ENCODE measurements at regions not wholly inside any gene's neighbourhood (a gene's known extent, or its start where the extent isn't known, plus 50 kb on each side); places are given as distances from the start of the nearest gene placed in this dataset.

DNA sequence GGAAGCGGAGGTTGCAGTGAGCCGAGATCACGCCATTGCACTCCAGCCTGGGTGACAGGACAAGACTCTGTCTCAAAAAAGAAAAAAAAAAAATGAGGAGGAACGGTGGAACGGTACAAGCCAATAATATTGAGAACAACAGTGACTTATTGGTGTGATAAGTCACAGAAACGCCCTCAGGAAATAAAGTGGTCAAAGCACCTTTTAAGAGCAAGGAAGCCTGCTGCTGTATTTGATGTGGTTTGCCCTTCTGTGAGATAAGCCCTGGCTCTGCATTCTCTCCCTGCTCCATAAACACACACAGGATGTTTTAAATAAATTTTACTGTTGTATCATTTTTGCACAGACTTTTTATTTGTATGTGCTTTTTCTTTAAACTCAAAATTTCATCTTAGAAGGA lies 269.9 kb upstream of the MSX2 start:
- no peak for FAIRE-seq
- Histone ChIP-seq H4K5ac (ENCODE audit: insufficient read length, low read depth, low read length) (no peak overlapping the region), H3K27me3 (replicated peaks in 1 of 4; ENCODE audit: control insufficient read depth in 3 of 4, extremely low read depth in 1 of 4, insufficient read depth in 3 of 4, low read length in 3 of 4) (no peaks in the 10 kb centered on the region), H2BK20ac (ENCODE audit: low read length) (no peak overlapping the region), H3K9me3 (ENCODE audit: insufficient read depth in 2 of 2, low read depth in 1 of 2, low read length in 1 of 2) (no peaks in the 10 kb centered on the region), H3K79me2 (ENCODE audit: control insufficient read depth in 1 of 2, insufficient read depth in 2 of 2, low read length in 2 of 2) (no peaks in the 10 kb centered on the region), H2BK120ac (replicated peaks; ENCODE audit: low read depth, low read length) (no peak overlapping the region), H3K23ac (ENCODE audit: insufficient read length) (no peak overlapping the region), H3K4me1 (replicated peaks in 1 of 4; ENCODE audit: control insufficient read depth in 3 of 4, insufficient read depth in 4 of 4, low read length in 3 of 4) (no peaks in the 10 kb centered on the region), H2BK5ac (ENCODE audit: low read depth, low read length) (no peak overlapping the region), H3K4me3 (ENCODE audit: extremely low read depth in 1 of 4, insufficient read depth in 2 of 4, low read depth in 3 of 4, low read length in 4 of 4) (no peak overlapping the region), H3K23me2 (ENCODE audit: low read depth, low read length) (no peaks in the 10 kb centered on the region), H4K91ac (replicated peaks; ENCODE audit: insufficient read length, low read length) (no peak overlapping the region), H3K4ac (replicated peaks; ENCODE audit: insufficient read length, low read depth, low read length) (no peak overlapping the region), H4K20me1 (replicated peaks in 1 of 2; ENCODE audit: control insufficient read depth in 1 of 2, insufficient read depth in 2 of 2, low read length in 2 of 2) (no peaks in the 10 kb centered on the region), H3K56ac (replicated peaks; ENCODE audit: insufficient read length, low read depth, low read length) (no peak overlapping the region), H2AFZ (ENCODE audit: low read length) (no peak overlapping the region), H2BK15ac (ENCODE audit: low read length) (no peak overlapping the region), H3K18ac (ENCODE audit: extremely low read depth, low read length) (no peak overlapping the region), H3K36me3 (ENCODE audit: control insufficient read depth in 2 of 4, insufficient read depth in 4 of 4, low read length in 3 of 4) (no peaks in the 10 kb centered on the region; a peak in 1 of 8 replicates), H2BK12ac (ENCODE audit: low read depth, low read length) (no peak overlapping the region), H2AK5ac (ENCODE audit: low read depth, low read length) (no peak overlapping the region), H3K14ac (ENCODE audit: insufficient read length) (no peak overlapping the region), H3K9ac (replicated peaks in 1 of 4; ENCODE audit: extremely low read depth in 1 of 4, low read depth in 3 of 4, low read length in 3 of 4) (no peak overlapping the region), H3K4me2 (ENCODE audit: insufficient read depth in 1 of 2, low read depth in 2 of 2, low read length in 2 of 2) (no peak overlapping the region), H3K27ac (ENCODE audit: low read depth, low read length) (no peak overlapping the region), H4K8ac (ENCODE audit: extremely low read depth, insufficient read depth, low read length) (no peak overlapping the region), H3K79me1 (ENCODE audit: low read depth, low read length) (no peaks in the 10 kb centered on the region)
- POLR2A ChIA-PET (ENCODE audit: partially characterized antibody), result no interaction called here
- TF ChIP-seq RBBP5 (IDR thresholded peaks at IDR 0.05; ENCODE audit: borderline replicate concordance, low read depth, low read length) (no peak), SIN3A (conservative IDR thresholded peaks at IDR 0.05 in 1 of 2, IDR thresholded peaks at IDR 0.05 in 1 of 2; ENCODE audit: low read depth in 1 of 2, low read length in 2 of 2) (no peak), CTBP2 (IDR thresholded peaks at IDR 0.05; ENCODE audit: borderline replicate concordance, insufficient read depth, insufficient read length, low read length) (no peak)
- WGBS, 2 experiments (ENCODE audit: extremely low coverage in 1 of 2, insufficient coverage in 1 of 2, insufficient read length in 1 of 2, insufficient replicate concordance in 2 of 2, low coverage in 1 of 2, low lambda C conversion rate in 2 of 2, missing lambda C conversion rate in 1 of 2), result 69% methylated on average over 3 of the region's 6 CpGs; no CpG with 5 or more reads in 1 of the 2 experiments
- CTCF ChIA-PET (ENCODE audit: partially characterized antibody), result interaction anchor here (1.2 to 2.2 kb wide), 2 partner anchors 10 to 232 kb away, joined by 3 to 11 read pairs; no protein-coding TSS in a partner anchor
- no peak for DNase-seq (ENCODE audit: low read depth in 1 of 2, low spot score in 2 of 2)
